Fibroblast of skin of left quadriceps (primary cell): ENCODE measurements at regions not wholly inside any gene's neighbourhood (a gene's known extent, or its start where the extent isn't known, plus 50 kb on each side); places are given as distances from the start of the nearest gene placed in this dataset.

ENCODE experiments used
- DNase-seq, 2 experiments: peaks; one replicate each; pipeline ENCODE4 v3.0.0-alpha.2; 2013; ENCODE audit warnings: low read depth in 2 of 2

DNA sequence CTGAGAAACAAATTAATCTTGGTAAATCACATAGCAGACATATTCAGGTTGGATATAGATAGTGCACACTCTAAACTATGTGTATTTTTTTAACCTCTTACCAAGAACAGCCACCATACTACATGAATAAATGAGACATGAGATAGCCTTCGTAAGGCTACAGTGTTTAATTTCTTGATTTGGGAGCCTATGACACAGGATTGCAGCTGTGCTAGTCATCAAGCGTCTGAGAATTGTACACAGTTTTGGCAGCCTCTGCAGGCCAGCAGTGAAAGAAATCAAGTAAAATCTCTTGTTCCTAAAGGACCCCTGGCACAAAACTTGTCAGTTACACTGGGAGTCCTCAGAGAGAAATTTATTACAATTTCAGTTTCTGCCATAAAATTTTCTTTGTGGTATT is 236.1 kb downstream of the C12orf50 start:
- DNase-seq: no peak

GRCh38 chr12:87784350-87784749 is 244.9 kb downstream of the C12orf50 start:
- DNase-seq: no peak

GRCh38 chr12:87783467-87783866 is 245.7 kb downstream of the C12orf50 start:
- DNase-seq: no peak

GRCh38 chr12:87782838-87783237 is 246.4 kb downstream of the C12orf50 start:
- DNase-seq: no peak

GRCh38 chr12:87779858-87780498 is 249.2 kb downstream of the C12orf50 start:
- no peak for DNase-seq

- DNase-seq: no peak
Measured at GRCh38 chr12:87779016-87779415, 250.2 kb downstream of the C12orf50 start.

DNA sequence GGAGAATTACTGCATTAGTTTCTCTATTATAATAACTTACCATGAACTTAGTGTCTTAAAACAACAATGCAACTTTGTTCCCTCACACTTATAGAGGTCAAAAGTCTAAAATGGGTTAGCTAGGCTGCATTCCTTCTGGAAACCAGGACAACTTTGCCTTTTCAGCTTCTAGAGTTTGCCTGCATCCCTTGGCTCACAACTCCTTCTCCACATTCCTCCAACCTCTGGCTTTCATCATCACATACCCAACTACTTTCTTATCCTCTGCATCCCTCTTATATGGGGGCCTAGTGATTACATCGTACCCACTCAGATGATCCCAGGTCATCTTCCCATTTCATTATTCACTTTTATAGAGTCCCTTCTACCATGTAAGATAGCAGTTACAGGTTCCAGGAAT is 251.1 kb downstream of the C12orf50 start:
- no peak for DNase-seq

DNA sequence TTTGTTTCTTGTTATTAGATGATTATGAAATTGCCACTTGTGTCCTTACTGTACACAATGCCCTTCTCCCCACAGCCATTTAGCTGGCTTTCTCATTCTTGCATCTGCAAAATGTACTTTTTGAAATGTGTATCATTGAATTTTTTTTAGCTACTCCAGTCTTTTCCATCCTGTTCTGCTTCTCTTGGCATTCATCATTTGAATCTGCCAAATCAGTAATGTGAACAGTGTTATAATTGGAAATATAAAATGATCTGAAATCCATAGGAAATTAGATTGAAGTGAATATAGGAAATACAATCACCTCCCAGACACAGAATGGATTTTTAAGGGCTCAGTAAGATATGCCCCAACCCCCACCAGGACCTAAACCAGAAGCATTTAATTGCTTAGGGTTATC is 253.4 kb downstream of the C12orf50 start:
- no peak for DNase-seq

- DNase-seq: no peak
Measured at GRCh38 chr12:87775051-87775450, 254.2 kb downstream of the C12orf50 start.

DNA sequence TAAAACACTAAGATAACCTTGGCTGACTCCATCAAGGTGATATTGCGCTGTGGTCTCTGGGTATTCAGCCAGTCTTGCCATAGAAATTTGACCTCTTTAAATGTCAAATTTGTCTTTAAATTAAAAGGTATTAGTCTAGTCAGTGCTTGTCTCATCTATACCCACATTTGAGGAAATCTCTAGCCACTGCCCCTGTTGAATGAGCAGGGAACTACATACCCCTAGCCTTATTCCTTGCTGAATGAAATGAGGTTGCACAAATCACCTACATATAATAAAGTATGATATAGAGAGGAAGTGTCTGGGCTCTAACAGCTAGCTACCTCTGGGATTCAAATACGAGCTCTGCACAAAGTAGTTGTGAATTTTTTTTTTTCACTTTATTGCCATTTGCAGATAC is 256.8 kb downstream of the C12orf50 start:
- no peak for DNase-seq

DNA sequence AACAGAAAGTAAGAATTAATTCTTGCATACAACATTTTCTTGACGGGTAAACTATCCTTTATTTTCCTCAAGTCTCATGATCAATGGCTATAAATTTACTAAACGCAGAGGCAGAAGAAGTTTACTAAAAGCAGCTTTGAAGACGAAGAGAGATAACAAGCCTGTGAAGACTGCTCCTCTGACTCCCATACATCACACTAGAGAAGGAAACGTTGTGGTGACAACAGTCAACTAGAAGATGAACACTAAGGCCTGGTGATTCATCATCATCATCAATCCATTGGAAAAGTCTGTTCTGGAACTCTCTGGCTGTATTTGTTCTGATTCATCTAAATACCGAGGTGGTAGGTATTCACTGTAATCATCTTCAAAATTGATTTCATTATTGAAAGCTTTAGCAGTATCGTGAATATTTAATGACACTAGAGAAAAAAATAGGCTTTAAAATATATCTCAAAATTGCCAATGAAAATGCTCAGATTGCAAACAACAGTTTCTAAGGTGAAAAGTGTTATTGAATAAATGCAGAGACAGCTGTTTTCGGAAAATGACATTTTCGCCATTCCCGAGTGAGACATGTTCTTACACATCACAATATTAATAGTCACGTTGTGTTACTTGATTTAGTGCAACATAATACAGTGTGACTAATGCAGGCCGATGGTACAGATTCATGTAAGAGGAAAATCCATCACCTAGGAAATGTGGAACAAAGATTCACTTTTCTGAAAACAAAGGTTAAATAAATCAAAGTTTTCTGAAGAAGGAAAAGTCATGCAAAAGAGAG is 260.5 kb downstream of the C12orf50 start:
- no peak for DNase-seq

DNA sequence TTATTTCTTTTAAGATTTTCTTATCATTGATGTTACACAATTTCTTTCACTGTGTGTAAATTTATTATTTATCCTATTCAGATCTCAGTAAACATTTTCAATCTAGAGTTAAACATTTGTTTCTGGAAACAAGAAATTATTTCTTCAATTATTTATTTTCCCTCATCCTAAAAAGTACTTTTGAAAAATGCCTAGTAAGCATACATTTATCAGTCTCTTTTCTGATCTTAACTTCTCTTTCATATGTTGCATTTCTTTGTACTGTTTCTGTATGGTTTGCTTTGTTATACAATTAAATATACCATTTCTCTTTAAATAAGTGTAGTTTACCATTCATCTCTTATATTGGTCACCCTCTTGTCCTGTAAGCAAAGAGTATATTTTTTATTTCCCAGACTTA is 263.2 kb downstream of the C12orf50 start:
- DNase-seq: no peak

DNA sequence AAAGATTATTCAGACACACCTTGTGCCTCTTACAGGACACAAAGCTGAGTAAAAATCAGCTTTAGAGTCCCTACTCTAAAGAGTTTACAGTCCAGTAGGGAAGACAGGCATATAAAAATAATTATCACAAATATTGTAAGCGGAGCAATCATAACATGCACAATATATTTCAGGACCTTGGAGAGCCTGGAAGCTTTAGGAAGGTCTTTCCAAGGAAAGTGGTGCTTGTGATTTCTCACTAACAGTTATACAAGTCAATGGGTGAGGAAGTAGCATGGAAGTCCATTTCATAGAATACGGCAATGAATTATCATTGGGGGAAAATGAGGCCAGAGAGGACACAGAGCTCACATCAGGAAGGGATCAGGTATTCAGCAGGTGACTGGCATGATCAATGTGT is 268.3 kb downstream of the C12orf50 start:
- DNase-seq: no peak

GRCh38 chr12:87758271-87758670 is 270.9 kb downstream of the C12orf50 start:
- DNase-seq: no peak

DNA sequence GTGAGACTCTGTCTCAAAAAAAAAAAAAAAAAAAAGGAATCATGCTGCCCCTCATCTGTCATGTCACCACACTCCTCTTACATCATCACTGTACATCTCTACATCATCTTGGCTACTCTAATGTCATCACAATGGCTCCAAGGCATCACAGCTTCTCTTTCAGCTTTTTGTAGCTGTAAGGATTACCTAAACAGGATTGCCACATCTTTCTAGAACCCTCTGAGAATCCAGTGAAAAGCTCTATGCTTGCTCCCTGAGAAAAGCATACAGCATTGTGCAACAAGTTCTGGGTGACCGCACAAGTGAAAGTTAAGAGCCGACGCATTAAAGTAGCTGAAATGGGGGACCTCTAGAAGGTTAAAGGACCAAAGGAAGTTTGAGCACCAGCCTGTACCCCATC is 272.5 kb downstream of the C12orf50 start:
- no peak for DNase-seq

DNA sequence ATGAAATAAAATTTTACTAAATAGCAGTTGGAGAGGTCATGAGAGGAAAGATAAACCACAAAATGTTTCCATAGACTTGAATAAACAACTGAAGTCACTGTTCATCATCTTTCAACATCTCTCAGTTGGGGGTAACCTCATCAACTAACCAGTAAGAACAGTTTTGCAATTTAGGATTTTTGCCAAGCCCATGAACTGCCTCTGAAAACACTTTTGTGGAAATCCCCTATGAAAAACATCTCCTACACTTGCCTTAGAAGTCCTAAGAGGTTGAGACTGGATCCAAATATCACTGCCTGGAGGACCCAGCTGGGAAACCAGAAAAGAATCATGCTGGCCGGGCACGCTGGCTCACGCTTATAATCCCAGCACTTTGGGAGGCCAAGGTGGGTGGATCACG is 273.1 kb downstream of the C12orf50 start:
- peak; percentile 73 to 76 for DNase-seq

- no peak for DNase-seq
Measured at GRCh38 chr12:87728931-87729593, 300.1 kb downstream of the C12orf50 start.

GRCh38 chr12:87720967-87721366 is 308.2 kb downstream of the C12orf50 start:
- DNase-seq: no peak

GRCh38 chr12:87704374-87704773 is 324.8 kb downstream of the C12orf50 start:
- DNase-seq: no peak

GRCh38 chr12:87690236-87690810 is 338.9 kb downstream of the C12orf50 start:
- DNase-seq: no peak

DNA sequence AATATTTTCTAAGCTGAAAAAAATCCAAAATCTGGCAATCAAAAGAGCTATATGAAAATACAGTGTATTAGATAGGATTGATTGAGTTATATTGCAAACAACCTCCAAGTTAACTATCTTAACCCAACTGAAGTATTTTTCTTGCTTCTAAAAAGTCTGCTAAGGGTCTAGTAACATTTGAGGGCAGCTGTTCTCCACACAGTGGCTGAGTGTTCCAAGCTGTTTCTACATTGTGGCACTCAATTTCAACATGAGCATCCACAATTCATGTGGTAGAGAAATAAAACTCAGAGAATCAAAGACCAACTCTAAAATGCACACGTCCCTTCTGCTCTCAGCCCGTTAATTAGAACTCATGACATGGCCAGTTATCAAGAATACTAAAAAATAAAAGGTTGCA is 340.0 kb downstream of the C12orf50 start:
- DNase-seq: no peak

DNA sequence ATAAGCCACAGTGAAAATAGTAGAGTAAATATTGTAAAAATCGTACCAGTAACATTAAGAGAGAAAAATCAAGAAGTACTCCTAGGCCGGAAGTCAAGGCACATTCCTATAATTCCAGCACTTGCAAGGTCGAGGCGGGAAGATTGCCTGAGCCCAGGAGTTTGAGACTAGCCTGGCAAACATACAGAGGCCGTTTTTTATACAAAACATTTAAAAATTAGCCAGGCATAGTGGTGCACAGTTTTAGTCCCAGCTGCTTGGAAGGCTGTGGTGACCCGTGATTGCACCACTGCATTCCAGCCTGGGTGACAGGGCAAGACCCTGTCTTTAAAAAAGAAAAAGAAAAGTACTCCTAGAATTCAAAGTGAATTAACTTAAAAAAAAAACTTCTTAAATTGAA is 341.8 kb downstream of the C12orf50 start:
- peak; percentile 14 to 19 for DNase-seq

DNA sequence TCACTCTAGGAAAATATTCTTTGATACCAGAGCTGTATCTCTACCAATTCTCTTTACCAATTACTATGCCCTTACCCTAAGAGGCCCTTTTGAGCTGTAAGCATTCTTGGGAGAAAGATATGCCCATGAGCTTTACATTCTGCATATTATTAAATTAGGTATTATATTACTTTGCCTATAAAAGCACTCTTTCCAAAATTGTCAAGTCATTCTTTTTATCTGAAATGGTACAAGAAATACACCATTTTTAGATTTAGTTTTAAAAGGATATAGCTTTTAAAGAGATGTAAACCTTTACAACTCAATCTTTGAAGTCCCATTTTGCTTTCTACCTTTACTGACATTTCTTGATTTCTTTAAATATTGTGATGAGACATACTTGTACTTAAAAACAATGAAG is 343.5 kb downstream of the C12orf50 start:
- DNase-seq: no peak
